SKM-1 treated with dmso at 0.1 percent for 144 hours (cell line): ENCODE measurements at regions not wholly inside any gene's neighbourhood (a gene's known extent, or its start where the extent isn't known, plus 50 kb on each side); places are given as distances from the start of the nearest gene placed in this dataset.

ENCODE experiments used
- DNase-seq: peaks from one replicate; lab custom pipeline; 2025; ENCODE audit not compliant: unreplicated experiment; lab: John Stamatoyannopoulos, UW

- no peak for DNase-seq
Observed at GRCh38 chr5:171578829-171579491, 159.5 kb downstream of the FGF18 start.

GRCh38 chr5:171579976-171580411, 160.5 kb downstream of the FGF18 start:
- no peak for DNase-seq

GRCh38 chr5:171580502-171581265, 161.2 kb downstream of the FGF18 start:
- DNase-seq, result no peak

- no peak for DNase-seq
Observed at GRCh38 chr5:171581781-171582180, 162.3 kb downstream of the FGF18 start.

- no peak for DNase-seq
Observed at GRCh38 chr5:171582849-171583248, 163.4 kb downstream of the FGF18 start.

GRCh38 chr5:171585981-171586380, 166.5 kb downstream of the FGF18 start:
- no peak for DNase-seq

GRCh38 chr5:171586436-171586835, 167.0 kb downstream of the FGF18 start:
- no peak for DNase-seq

GRCh38 chr5:171588046-171588445, 168.6 kb downstream of the FGF18 start:
- no peak for DNase-seq

GRCh38 chr5:171588790-171589189, 169.3 kb downstream of the FGF18 start:
- no peak for DNase-seq

- no peak for DNase-seq
Observed at GRCh38 chr5:171589461-171589860, 170.0 kb downstream of the FGF18 start.

- DNase-seq, result no peak
Observed at GRCh38 chr5:171592076-171592475, 172.6 kb downstream of the FGF18 start.

- DNase-seq, result no peak
Observed at GRCh38 chr5:171592736-171593135, 173.3 kb downstream of the FGF18 start.

GRCh38 chr5:171593401-171593800, 174.0 kb downstream of the FGF18 start:
- no peak for DNase-seq

- no peak for DNase-seq
Observed at GRCh38 chr5:171593976-171594375, 174.5 kb downstream of the FGF18 start.

- DNase-seq, result no peak
Observed at GRCh38 chr5:171595401-171595800, 176.0 kb downstream of the FGF18 start.

- DNase-seq, result no peak
Observed at GRCh38 chr5:171595801-171596231, 176.4 kb downstream of the FGF18 start.

- DNase-seq, result no peak
Observed at GRCh38 chr5:171596391-171596878, 177.0 kb downstream of the FGF18 start.

- no peak for DNase-seq
Observed at GRCh38 chr5:171597946-171598640, 178.6 kb downstream of the FGF18 start.

GRCh38 chr5:171598641-171599152, 179.2 kb downstream of the FGF18 start:
- no peak for DNase-seq

GRCh38 chr5:171599411-171599810, 180.0 kb downstream of the FGF18 start:
- DNase-seq, result no peak

GRCh38 chr5:171599957-171600612, 180.6 kb downstream of the FGF18 start:
- no peak for DNase-seq
